H1 (cell line): ENCODE measurements at regions not wholly inside any gene's neighbourhood (a gene's known extent, or its start where the extent isn't known, plus 50 kb on each side); places are given as distances from the start of the nearest gene placed in this dataset.

ENCODE experiments used
- CTCF ChIA-PET: fragments of 300-600 bp; sonication (Branson Sonifier 250); formaldehyde crosslinking; loops from one replicate; lab custom pipeline; 2021; ENCODE audit not compliant: partially characterized antibody; lab: Charles Lee
- POLR2A ChIA-PET: fragments of 300-600 bp; sonication (Branson Sonifier 250); formaldehyde crosslinking; loops from one replicate; lab custom pipeline; 2021; ENCODE audit warnings: inconsistent platforms; ENCODE audit not compliant: partially characterized antibody; lab: Charles Lee
- DNase-seq, 2 experiments: peaks; one replicate each; pipeline versions ENCODE4 v3.0.0 to v3.0.0-alpha.2; 2010 to 2022; ENCODE audit warnings: low spot score in 2 of 2, low read depth in 1 of 2, mixed read lengths in 1 of 2
- FAIRE-seq: peaks from 2 replicates; lab custom pipeline; 2011; peaks lifted over from hg19 to GRCh38; lab: Jason Lieb, UNC
- H2AFZ ChIP-seq: 2 replicates; pipeline ENCODE4 v1.8.1; 2012; ENCODE audit warnings: low read length, inconsistent platforms
- H2AK5ac ChIP-seq: 2 replicates; pipeline ENCODE4 v1.6.1; 2013; ENCODE audit warnings: low read depth, low read length
- H2BK120ac ChIP-seq: replicated peaks from 2 replicates; pipeline ENCODE3; 2013; ENCODE audit warnings: low read depth, low read length, inconsistent platforms
- H2BK12ac ChIP-seq: 2 replicates; pipeline ENCODE4 v1.6.1; 2013; ENCODE audit warnings: low read depth, low read length
- H2BK15ac ChIP-seq: 2 replicates; pipeline ENCODE4 v1.6.1; 2013; ENCODE audit warnings: low read length
- H2BK20ac ChIP-seq: 2 replicates; pipeline ENCODE4 v1.6.1; 2013; ENCODE audit warnings: low read length
- H2BK5ac ChIP-seq: 2 replicates; pipeline ENCODE4 v1.6.1; 2013; ENCODE audit warnings: low read depth, low read length
- H3K14ac ChIP-seq: 2 replicates; pipeline ENCODE4 v1.6.1; 2013; ENCODE audit warnings: inconsistent platforms; ENCODE audit not compliant: insufficient read length
- H3K18ac ChIP-seq: 2 replicates; pipeline ENCODE4 v1.6.1; 2013; ENCODE audit warnings: low read length; ENCODE audit errors: extremely low read depth
- H3K23ac ChIP-seq: 2 replicates; pipeline ENCODE4 v1.6.1; 2013; ENCODE audit warnings: inconsistent platforms; ENCODE audit not compliant: insufficient read length
- H3K23me2 ChIP-seq: 2 replicates; pipeline ENCODE4 v1.6.1; 2013; ENCODE audit warnings: low read depth, low read length
- H3K27ac ChIP-seq: 2 replicates; pipeline ENCODE4 v1.6.1; 2011; ENCODE audit warnings: low read depth, low read length, inconsistent platforms
- H3K27me3 ChIP-seq, 4 experiments: replicated peaks in 1 of 4; 1 replicate in 1 of 4; 2 replicates in 3 of 4; pipeline versions ENCODE4 v1.6.1 to v1.8.1; 2011 to 2013; ENCODE audit warnings: low read length in 3 of 4, mild to moderate bottlenecking in 3 of 4, inconsistent platforms in 2 of 4, mixed read lengths in 2 of 4, moderate library complexity in 1 of 4; ENCODE audit not compliant: control insufficient read depth in 3 of 4, insufficient read depth in 3 of 4; ENCODE audit errors: extremely low read depth in 1 of 4
- H3K36me3 ChIP-seq, 4 experiments: 2 replicates each; pipeline versions ENCODE4 v1.6.1 to v1.8.1; 2011 to 2013; ENCODE audit warnings: mild to moderate bottlenecking in 4 of 4, low read length in 3 of 4, moderate library complexity in 2 of 4, control low read depth in 1 of 4, inconsistent platforms in 1 of 4; ENCODE audit not compliant: insufficient read depth in 4 of 4, control insufficient read depth in 2 of 4
- H3K4ac ChIP-seq: replicated peaks from 2 replicates; pipeline ENCODE3; 2013; ENCODE audit warnings: low read length, low read depth, mixed read lengths, inconsistent platforms; ENCODE audit not compliant: insufficient read length
- H3K4me1 ChIP-seq, 4 experiments: replicated peaks in 1 of 4; 1 replicate in 1 of 4; 2 replicates in 3 of 4; pipeline versions ENCODE4 v1.6.1 to v1.8.1; 2011 to 2013; ENCODE audit warnings: low read length in 3 of 4, inconsistent platforms in 2 of 4, mixed read lengths in 1 of 4; ENCODE audit not compliant: insufficient read depth in 4 of 4, control insufficient read depth in 3 of 4
- H3K4me2 ChIP-seq, 2 experiments: 2 replicates each; pipeline versions ENCODE4 v1.6.1 to v1.8.1; 2011 to 2013; ENCODE audit warnings: low read depth in 2 of 2, low read length in 2 of 2, control low read depth in 1 of 2, inconsistent platforms in 1 of 2, mild to moderate bottlenecking in 1 of 2; ENCODE audit not compliant: insufficient read depth in 1 of 2
- H3K4me3 ChIP-seq, 4 experiments: fragments of 200-600, 300-600 bp in 1 of 4; sonication (generic), shearing (Covaris generic), sonication (Bioruptor Twin) in 1 of 4; 2 replicates each; pipeline versions ENCODE4 v1.5.1 to v1.8.1; 2011 to 2016; ENCODE audit warnings: low read length in 4 of 4, low read depth in 3 of 4, control low read depth in 2 of 4, inconsistent platforms in 2 of 4, mild to moderate bottlenecking in 2 of 4, mixed read lengths in 1 of 4, moderate library complexity in 1 of 4; ENCODE audit not compliant: insufficient read depth in 2 of 4; ENCODE audit errors: extremely low read depth in 1 of 4
- H3K56ac ChIP-seq: replicated peaks from 2 replicates; pipeline ENCODE3; 2013; ENCODE audit warnings: low read depth, mild to moderate bottlenecking, mixed read lengths, low read length, inconsistent platforms; ENCODE audit not compliant: insufficient read length
- H3K79me1 ChIP-seq: 2 replicates; pipeline ENCODE4 v1.6.1; 2013; ENCODE audit warnings: low read depth, low read length, control low read depth
- H3K79me2 ChIP-seq, 2 experiments: 2 replicates each; pipeline versions ENCODE4 v1.6.1 to v1.8.1; 2012 to 2013; ENCODE audit warnings: low read length in 2 of 2, mild to moderate bottlenecking in 2 of 2, inconsistent platforms in 1 of 2; ENCODE audit not compliant: insufficient read depth in 2 of 2, control insufficient read depth in 1 of 2
- H3K9ac ChIP-seq, 4 experiments: replicated peaks in 1 of 4; 1 replicate in 1 of 4; 2 replicates in 3 of 4; pipeline versions ENCODE4 v1.6.1 to v1.8.1; 2011 to 2013; ENCODE audit warnings: low read depth in 3 of 4, low read length in 3 of 4, control low read depth in 2 of 4, mild to moderate bottlenecking in 2 of 4, moderate library complexity in 2 of 4, inconsistent platforms in 1 of 4; ENCODE audit errors: extremely low read depth in 1 of 4
- H3K9me3 ChIP-seq, 2 experiments: 2 replicates each; pipeline versions ENCODE4 v1.6.1 to v1.8.1; 2012 to 2013; ENCODE audit warnings: mild to moderate bottlenecking in 2 of 2, moderate library complexity in 2 of 2, control low read depth in 1 of 2, inconsistent platforms in 1 of 2, low read depth in 1 of 2, low read length in 1 of 2, mixed read lengths in 1 of 2; ENCODE audit not compliant: insufficient read depth in 2 of 2
- H4K20me1 ChIP-seq, 2 experiments: replicated peaks in 1 of 2; 2 replicates each; pipeline versions ENCODE3 to v1.8.1; 2011 to 2013; ENCODE audit warnings: inconsistent platforms in 2 of 2, low read length in 2 of 2, mild to moderate bottlenecking in 1 of 2; ENCODE audit not compliant: insufficient read depth in 2 of 2, control insufficient read depth in 1 of 2
- H4K5ac ChIP-seq: 2 replicates; pipeline ENCODE4 v1.6.1; 2013; ENCODE audit warnings: low read length, low read depth, mixed read lengths, inconsistent platforms; ENCODE audit not compliant: insufficient read length
- H4K8ac ChIP-seq: 2 replicates; pipeline ENCODE4 v1.8.0; 2013; ENCODE audit warnings: mild to moderate bottlenecking, moderate library complexity, low read length, inconsistent platforms; ENCODE audit not compliant: insufficient read depth; ENCODE audit errors: extremely low read depth
- H4K91ac ChIP-seq: replicated peaks from 2 replicates; pipeline ENCODE3; 2013; ENCODE audit warnings: low read length, mixed read lengths, inconsistent platforms; ENCODE audit not compliant: insufficient read length
- BACH1 ChIP-seq: IDR thresholded peaks from 2 replicates; pipeline ENCODE4 v1.6.1; 2012; ENCODE audit warnings: low read length, improper control_type of control experiment
- EZH2 ChIP-seq: fragments of 200-600 bp; sonication (generic); IDR thresholded peaks from 2 replicates; pipeline ENCODE4 v1.7.1; 2012; ENCODE audit warnings: low read depth, mild to moderate bottlenecking, moderate library complexity, low read length, inconsistent platforms; ENCODE audit not compliant: severe bottlenecking
- GTF2F1 ChIP-seq: IDR thresholded peaks from 2 replicates; pipeline ENCODE4 v1.6.1; 2012; ENCODE audit warnings: low read depth, low read length, improper control_type of control experiment, borderline replicate concordance
- JUN ChIP-seq: IDR thresholded peaks from 2 replicates; pipeline ENCODE4 v1.6.1; 2011; ENCODE audit warnings: low read depth, mild to moderate bottlenecking, improper control_type of control experiment, low read length
- KDM4A ChIP-seq: IDR thresholded peaks from one replicate; pipeline ENCODE4 v1.7.1; 2012; ENCODE audit warnings: low read depth, mild to moderate bottlenecking, moderate library complexity, low read length, inconsistent platforms; ENCODE audit not compliant: severe bottlenecking
- MAFK ChIP-seq: IDR thresholded peaks from 2 replicates; pipeline ENCODE4 v1.6.1; 2012; ENCODE audit warnings: low read depth, mild to moderate bottlenecking, improper control_type of control experiment, low read length
- POU5F1 ChIP-seq: IDR thresholded peaks from 2 replicates; pipeline ENCODE4 v1.6.1; 2011; ENCODE audit warnings: low read depth, mild to moderate bottlenecking, low read length, moderate library complexity
- RAD21 ChIP-seq, 2 experiments: IDR thresholded peaks in 1 of 2; conservative IDR thresholded peaks in 1 of 2; 2 replicates each; pipeline ENCODE4 v1.6.1; 2011; ENCODE audit warnings: low read depth in 2 of 2, low read length in 2 of 2, improper control_type of control experiment in 1 of 2, inconsistent platforms in 1 of 2, mild to moderate bottlenecking in 1 of 2, moderate library complexity in 1 of 2
- RBBP5 ChIP-seq: IDR thresholded peaks from 2 replicates; pipeline ENCODE4 v1.7.1; 2012; ENCODE audit warnings: low read depth, mild to moderate bottlenecking, inconsistent platforms, low read length, moderate library complexity, borderline replicate concordance
- SIN3A ChIP-seq, 2 experiments: IDR thresholded peaks in 1 of 2; conservative IDR thresholded peaks in 1 of 2; 2 replicates each; pipeline ENCODE4 v1.6.1; 2011 to 2012; ENCODE audit warnings: low read length in 2 of 2, improper control_type of control experiment in 1 of 2, low read depth in 1 of 2, mild to moderate bottlenecking in 1 of 2
- TAF7 ChIP-seq: optimal IDR thresholded peaks from 2 replicates; pipeline ENCODE3; 2011; ENCODE audit warnings: low read depth, mild to moderate bottlenecking, inconsistent platforms, low read length, moderate library complexity, borderline replicate concordance
- TBP ChIP-seq: IDR thresholded peaks from 2 replicates; pipeline ENCODE4 v1.6.1; 2011; ENCODE audit warnings: low read depth, low read length, improper control_type of control experiment
- TEAD4 ChIP-seq: IDR thresholded peaks from 2 replicates; pipeline ENCODE4 v1.6.1; 2012; ENCODE audit warnings: low read depth, low read length, inconsistent platforms, mixed read lengths
- YY1 ChIP-seq: IDR thresholded peaks from 2 replicates; pipeline ENCODE4 v1.6.1; 2011; ENCODE audit warnings: low read depth, mild to moderate bottlenecking, low read length
- WGBS, 2 experiments: shearing (Covaris generic) in 1 of 2; methylation state at CpG; one replicate each; pipeline versions ENCODE4 v1.1.6 to v1.1.7; 2013 to 2015; ENCODE audit warnings: low lambda C conversion rate in 2 of 2, mixed read lengths in 2 of 2, inconsistent platforms in 1 of 2, low coverage in 1 of 2, missing lambda C conversion rate in 1 of 2; ENCODE audit not compliant: insufficient replicate concordance in 2 of 2, insufficient coverage in 1 of 2, insufficient read length in 1 of 2; ENCODE audit errors: extremely low coverage in 1 of 2, missing lambda C conversion rate in 1 of 2; 5-methylcytosine and 5-hydroxymethylcytosine counted together

GRCh38 chr12:92056290-92056689 lies 89.4 kb downstream of the BTG1 start:
- no peaks in the 10 kb centered on the region for H3K9me3 ChIP-seq
- no peak overlapping the region for H2BK120ac ChIP-seq
- no peaks in the 10 kb centered on the region for H3K23me2 ChIP-seq
- no peaks in the 10 kb centered on the region for H4K20me1 ChIP-seq
- H2BK15ac ChIP-seq: no peak overlapping the region
- H3K4me2 ChIP-seq: no peak overlapping the region
- no peak overlapping the region for H3K4ac ChIP-seq
- no peak overlapping the region for H4K8ac ChIP-seq
- no peak overlapping the region for H3K56ac ChIP-seq
- FAIRE-seq (no peak), DNase-seq (no peak)
- H3K79me1 ChIP-seq: no peaks in the 10 kb centered on the region
- H3K36me3 ChIP-seq: no peaks in the 10 kb centered on the region
- no peaks in the 10 kb centered on the region for H3K79me2 ChIP-seq
- H2BK20ac ChIP-seq: no peak overlapping the region
- H3K14ac ChIP-seq: no peak overlapping the region
- no peak overlapping the region for H3K9ac ChIP-seq
- no peaks in the 10 kb centered on the region for H3K4me1 ChIP-seq
- CTCF ChIA-PET: interaction anchor here (0.7 kb wide), 3 partner anchors 17 to 111 kb away, joined by 3 to 4 read pairs (median 3); no protein-coding TSS in a partner anchor
- H2BK12ac ChIP-seq: no peak overlapping the region
- no peak overlapping the region for H3K18ac ChIP-seq
- 71% methylated on average over 2 of the region's 2 CpGs; no CpG with 5 or more reads in 1 of the 2 experiments for WGBS, 2 experiments
- H3K27ac ChIP-seq: no peak overlapping the region
- H2AFZ ChIP-seq: no peak overlapping the region
- no peak overlapping the region for H4K5ac ChIP-seq
- H2BK5ac ChIP-seq: no peak overlapping the region
- H3K27me3 ChIP-seq: no peaks in the 10 kb centered on the region
- no peak overlapping the region for H3K23ac ChIP-seq
- POLR2A ChIA-PET: no interaction called here
- H4K91ac ChIP-seq: no peak overlapping the region
- no peak overlapping the region for H2AK5ac ChIP-seq
- H3K4me3 ChIP-seq: no peak overlapping the region
- TF ChIP-seq RBBP5: no peak
- no peak for TF ChIP-seq POU5F1
- TF ChIP-seq BACH1: no peak
- no peak for TF ChIP-seq TAF7
- TF ChIP-seq GTF2F1: no peak
- TF ChIP-seq TBP: no peak
- TF ChIP-seq TEAD4: no peak
- no peak for TF ChIP-seq EZH2
- TF ChIP-seq RAD21 (IDR thresholded peaks at IDR 0.05 in 1 of 2, conservative IDR thresholded peaks at IDR 0.05 in 1 of 2; ENCODE audit: low read depth in 2 of 2, low read length in 2 of 2): no peak
- TF ChIP-seq SIN3A (conservative IDR thresholded peaks at IDR 0.05 in 1 of 2, IDR thresholded peaks at IDR 0.05 in 1 of 2; ENCODE audit: low read depth in 1 of 2, low read length in 2 of 2): no peak
- no peak for TF ChIP-seq MAFK
- TF ChIP-seq JUN: no peak
- TF ChIP-seq KDM4A: no peak
- TF ChIP-seq YY1: no peak
